ENCODE measurements at regions not wholly inside any gene's neighbourhood (a gene's known extent, or its start where the extent isn't known, plus 50 kb on each side); places are given as distances from the start of the nearest gene placed in this dataset.

GRCh38 chr5:9859808-9860207 lies 229.7 kb upstream of the TAS2R1 start:
- Histone ChIP-seq H4K20me1 (ENCODE audit: insufficient read depth) (no peaks in the 10 kb centered on the region), H3K4me3 (IDR thresholded peaks at IDR 0.05; ENCODE audit: insufficient read depth, low read depth, low read length) (no peak overlapping the region), H3K36me3 (ENCODE audit: insufficient read depth) (no peaks in the 10 kb centered on the region), H3K79me2 (ENCODE audit: insufficient read depth, low read depth) (no peaks in the 10 kb centered on the region), H2AFZ (ENCODE audit: low read depth) (no peak overlapping the region), H3K27me3 (ENCODE audit: insufficient read depth, low read depth) (no peaks in the 10 kb centered on the region), H3K9ac (no peak overlapping the region), H3K4me2 (no peak overlapping the region), H3K4me1 (ENCODE audit: low read depth, poor library complexity, severe bottlenecking) (no peaks in the 10 kb centered on the region), H3K27ac (no peak overlapping the region)
- TF ChIP-seq CTCF (conservative IDR thresholded peaks at IDR 0.05; ENCODE audit: low read depth, low read length): no peak

- no peaks in the 10 kb centered on the region for H3K79me2 ChIP-seq (ENCODE audit: insufficient read depth, low read depth)
- no peaks in the 10 kb centered on the region for H4K20me1 ChIP-seq (ENCODE audit: insufficient read depth)
- no peak overlapping the region for H3K4me3 ChIP-seq (IDR thresholded peaks at IDR 0.05; ENCODE audit: insufficient read depth, low read depth, low read length)
- H3K9ac ChIP-seq: no peak overlapping the region
- H3K27me3 ChIP-seq (ENCODE audit: insufficient read depth, low read depth): no peaks in the 10 kb centered on the region
- H3K4me2 ChIP-seq: no peak overlapping the region
- H3K4me1 ChIP-seq (ENCODE audit: low read depth, poor library complexity, severe bottlenecking): no peaks in the 10 kb centered on the region
- H2AFZ ChIP-seq (ENCODE audit: low read depth): no peak overlapping the region
- H3K36me3 ChIP-seq (ENCODE audit: insufficient read depth): no peaks in the 10 kb centered on the region
- no peak for TF ChIP-seq CTCF (conservative IDR thresholded peaks at IDR 0.05; ENCODE audit: low read depth, low read length)
- no peak overlapping the region for H3K27ac ChIP-seq
These were observed 227.9 kb upstream of the TAS2R1 start for GRCh38 chr5:9858043-9858442.

GRCh38 chr5:9853309-9853708 lies 223.2 kb upstream of the TAS2R1 start:
- Histone ChIP-seq H4K20me1 (ENCODE audit: insufficient read depth) (no peaks in the 10 kb centered on the region), H3K27me3 (ENCODE audit: insufficient read depth, low read depth) (no peaks in the 10 kb centered on the region), H3K9ac (no peak overlapping the region), H3K4me3 (IDR thresholded peaks at IDR 0.05; ENCODE audit: insufficient read depth, low read depth, low read length) (no peak overlapping the region), H3K4me2 (no peak overlapping the region), H3K4me1 (ENCODE audit: low read depth, poor library complexity, severe bottlenecking) (no peaks in the 10 kb centered on the region), H2AFZ (ENCODE audit: low read depth) (no peak overlapping the region), H3K36me3 (ENCODE audit: insufficient read depth) (no peaks in the 10 kb centered on the region), H3K79me2 (ENCODE audit: insufficient read depth, low read depth) (no peaks in the 10 kb centered on the region), H3K27ac (no peak overlapping the region)
- TF ChIP-seq CTCF (conservative IDR thresholded peaks at IDR 0.05; ENCODE audit: low read depth, low read length): no peak

GRCh38 chr5:9852671-9853070 lies 222.5 kb upstream of the TAS2R1 start:
- no peaks in the 10 kb centered on the region for H3K27me3 ChIP-seq (ENCODE audit: insufficient read depth, low read depth)
- no peaks in the 10 kb centered on the region for H3K79me2 ChIP-seq (ENCODE audit: insufficient read depth, low read depth)
- no peak overlapping the region for H3K4me3 ChIP-seq (IDR thresholded peaks at IDR 0.05; ENCODE audit: insufficient read depth, low read depth, low read length)
- H3K4me2 ChIP-seq: no peak overlapping the region
- TF ChIP-seq CTCF (conservative IDR thresholded peaks at IDR 0.05; ENCODE audit: low read depth, low read length): no peak
- H3K36me3 ChIP-seq (ENCODE audit: insufficient read depth): no peaks in the 10 kb centered on the region
- H3K9ac ChIP-seq: no peak overlapping the region
- H4K20me1 ChIP-seq (ENCODE audit: insufficient read depth): no peaks in the 10 kb centered on the region
- H3K4me1 ChIP-seq (ENCODE audit: low read depth, poor library complexity, severe bottlenecking): no peaks in the 10 kb centered on the region
- H2AFZ ChIP-seq (ENCODE audit: low read depth): no peak overlapping the region
- H3K27ac ChIP-seq: no peak overlapping the region

- no peaks in the 10 kb centered on the region for H3K36me3 ChIP-seq (ENCODE audit: insufficient read depth)
- H3K4me2 ChIP-seq: no peak overlapping the region
- no peak for TF ChIP-seq CTCF (conservative IDR thresholded peaks at IDR 0.05; ENCODE audit: low read depth, low read length)
- no peak overlapping the region for H2AFZ ChIP-seq (ENCODE audit: low read depth)
- H3K79me2 ChIP-seq (ENCODE audit: insufficient read depth, low read depth): no peaks in the 10 kb centered on the region
- H3K4me3 ChIP-seq (IDR thresholded peaks at IDR 0.05; ENCODE audit: insufficient read depth, low read depth, low read length): no peak overlapping the region
- no peaks in the 10 kb centered on the region for H4K20me1 ChIP-seq (ENCODE audit: insufficient read depth)
- H3K27me3 ChIP-seq (ENCODE audit: insufficient read depth, low read depth): no peaks in the 10 kb centered on the region
- no peak overlapping the region for H3K27ac ChIP-seq
- H3K9ac ChIP-seq: no peak overlapping the region
- no peaks in the 10 kb centered on the region for H3K4me1 ChIP-seq (ENCODE audit: low read depth, poor library complexity, severe bottlenecking)
These were observed 221.3 kb upstream of the TAS2R1 start for GRCh38 chr5:9851458-9851857.
